Neuronal stem cell (in vitro differentiated cells): ENCODE measurements at regions not wholly inside any gene's neighbourhood (a gene's known extent, or its start where the extent isn't known, plus 50 kb on each side); places are given as distances from the start of the nearest gene placed in this dataset.

Experiments
- DNase-seq: peaks from one replicate; pipeline ENCODE4 v3.0.0-alpha.2; 2013; ENCODE audit warnings: low spot score
- H2AFZ ChIP-seq: one replicate; pipeline ENCODE4 v1.6.1; 2013; ENCODE audit warnings: mild to moderate bottlenecking, low read length, inconsistent platforms
- H2AK5ac ChIP-seq: 2 replicates; pipeline ENCODE4 v1.6.1; 2013; ENCODE audit warnings: low read depth, mild to moderate bottlenecking, inconsistent platforms, low read length, moderate library complexity, mixed read lengths
- H2BK120ac ChIP-seq: 2 replicates; pipeline ENCODE4 v1.6.1; 2013; ENCODE audit warnings: low read depth, mild to moderate bottlenecking, inconsistent platforms, low read length, moderate library complexity, mixed read lengths
- H2BK12ac ChIP-seq: one replicate; pipeline ENCODE4 v1.6.1; 2013; ENCODE audit warnings: low read length, inconsistent platforms
- H2BK15ac ChIP-seq: 2 replicates; pipeline ENCODE4 v1.6.1; 2013; ENCODE audit warnings: mild to moderate bottlenecking, low read length, inconsistent platforms, mixed read lengths
- H2BK5ac ChIP-seq: one replicate; pipeline ENCODE4 v1.6.1; 2013; ENCODE audit warnings: inconsistent platforms, mild to moderate bottlenecking, low read length, moderate library complexity
- H3K14ac ChIP-seq: one replicate; pipeline ENCODE4 v1.6.1; 2013; ENCODE audit warnings: low read length, inconsistent platforms
- H3K18ac ChIP-seq: 2 replicates; pipeline ENCODE4 v1.6.1; 2013; ENCODE audit warnings: low read length, inconsistent platforms
- H3K23ac ChIP-seq: 2 replicates; pipeline ENCODE4 v1.6.1; 2013; ENCODE audit warnings: low read depth, mild to moderate bottlenecking, mixed read lengths, low read length, inconsistent platforms; ENCODE audit not compliant: poor library complexity
- H3K27ac ChIP-seq: replicated peaks from 3 replicates; pipeline ENCODE4 v1.5.1; 2013; ENCODE audit warnings: low read length, inconsistent platforms
- H3K27me3 ChIP-seq, 3 experiments: 2 replicates each; pipeline ENCODE4 v1.6.1; 2013; ENCODE audit warnings: low read length in 3 of 3, mild to moderate bottlenecking in 2 of 3, inconsistent platforms in 1 of 3, low read depth in 1 of 3, mixed read lengths in 1 of 3, moderate library complexity in 1 of 3; ENCODE audit not compliant: control insufficient read depth in 3 of 3, insufficient read depth in 3 of 3
- H3K36me3 ChIP-seq, 2 donors: replicated peaks in 1 of 2; 2 replicates each; pipeline ENCODE4 v1.6.1; 2013; ENCODE audit warnings: low read length in 2 of 2; ENCODE audit not compliant: control insufficient read depth in 2 of 2, insufficient read depth in 2 of 2
- H3K4ac ChIP-seq: 2 replicates; pipeline ENCODE4 v1.6.1; 2013; ENCODE audit warnings: inconsistent platforms, mild to moderate bottlenecking, low read length, moderate library complexity
- H3K4me1 ChIP-seq, 2 donors: 1 replicate in 1 of 2; 2 replicates in 1 of 2; pipeline ENCODE4 v1.6.1; 2013; ENCODE audit warnings: low read length in 2 of 2, low read depth in 1 of 2; ENCODE audit not compliant: control insufficient read depth in 2 of 2, insufficient read depth in 1 of 2
- H3K4me2 ChIP-seq: one replicate; pipeline ENCODE4 v1.6.1; 2013; ENCODE audit warnings: mild to moderate bottlenecking, low read length, inconsistent platforms; ENCODE audit not compliant: insufficient read depth, poor library complexity, severe bottlenecking
- H3K4me3 ChIP-seq, 2 donors: 2 replicates each; pipeline ENCODE4 v1.5.1; 2013; ENCODE audit warnings: low read length in 2 of 2, mild to moderate bottlenecking in 2 of 2, inconsistent platforms in 1 of 2, moderate library complexity in 1 of 2
- H3K79me1 ChIP-seq: one replicate; pipeline ENCODE4 v1.6.1; 2013; ENCODE audit warnings: low read depth, mild to moderate bottlenecking, inconsistent platforms, low read length, moderate library complexity
- H3K9ac ChIP-seq: one replicate; pipeline ENCODE4 v1.6.1; 2013; ENCODE audit warnings: mild to moderate bottlenecking, low read depth, low read length, inconsistent platforms; ENCODE audit not compliant: poor library complexity
- H3K9me3 ChIP-seq, 2 donors: replicated peaks in 1 of 2; 2 replicates each; pipeline versions ENCODE3 to v1.6.1; 2013; ENCODE audit warnings: low read length in 2 of 2, mild to moderate bottlenecking in 2 of 2, inconsistent platforms in 1 of 2, low read depth in 1 of 2, mixed read lengths in 1 of 2, moderate library complexity in 1 of 2; ENCODE audit not compliant: control insufficient read depth in 2 of 2, insufficient read depth in 1 of 2
- H4K8ac ChIP-seq: one replicate; pipeline ENCODE4 v1.6.1; 2013; ENCODE audit warnings: low read depth, mild to moderate bottlenecking, inconsistent platforms, low read length, moderate library complexity
- H4K91ac ChIP-seq: one replicate; pipeline ENCODE4 v1.6.1; 2013; ENCODE audit warnings: low read length, low read depth, mild to moderate bottlenecking, inconsistent platforms; ENCODE audit not compliant: poor library complexity
- WGBS, 2 donors: extraction: QIAGEN DNeasy Blood & Tissue Kit; methylation state at CpG; one replicate each; pipeline ENCODE4 v1.1.7; 2013; ENCODE audit warnings: missing lambda C conversion rate in 2 of 2, mixed read lengths in 1 of 2; ENCODE audit not compliant: insufficient read length in 2 of 2, insufficient replicate concordance in 1 of 2; ENCODE audit errors: extremely low coverage in 2 of 2; 5-methylcytosine and 5-hydroxymethylcytosine counted together

- Histone ChIP-seq H3K23ac (no peak overlapping the region), H3K9ac (no peak overlapping the region), H2AFZ (no peak overlapping the region), H4K8ac (no peak overlapping the region), H2AK5ac (no peak overlapping the region), H3K4ac (no peak overlapping the region), H3K4me1 (peaks cover 5 to 19% of the 10 kb centered on the region in 2 donors), H3K27ac (no peak overlapping the region), H3K18ac (no peak overlapping the region), H2BK15ac (no peak overlapping the region), H3K79me1 (no peaks in the 10 kb centered on the region), H2BK5ac (no peak overlapping the region), H3K4me3 (no peak overlapping the region), H2BK120ac (no peak overlapping the region), H3K4me2 (no peak overlapping the region), H3K9me3 (peaks cover 0 to 7% of the 10 kb centered on the region in 2 donors), H4K91ac (no peak overlapping the region), H3K36me3 (no peaks in the 10 kb centered on the region), H2BK12ac (no peak overlapping the region), H3K14ac (no peak overlapping the region), H3K27me3 (no peaks in the 10 kb centered on the region)
- no CpG with 5 or more reads among the region's 4 CpGs for WGBS, 2 donors
- no peak for DNase-seq
These were observed 208.3 kb upstream of the VLDLR start for GRCh38 chr9:2413160-2413805.

GRCh38 chr9:2414465-2414864 lies 207.1 kb upstream of the VLDLR start:
- no peak overlapping the region for H2BK120ac ChIP-seq
- no peaks in the 10 kb centered on the region for H3K27me3 ChIP-seq
- no peak for DNase-seq
- H3K4me2 ChIP-seq, result no peak overlapping the region
- H2AFZ ChIP-seq, result no peak overlapping the region
- no peak overlapping the region for H3K18ac ChIP-seq
- H3K4ac ChIP-seq, result no peak overlapping the region
- no peak overlapping the region for H3K27ac ChIP-seq
- H3K9me3 ChIP-seq, result peaks cover 0 to 4% of the 10 kb centered on the region in 2 donors
- no peaks in the 10 kb centered on the region for H3K36me3 ChIP-seq
- no peak overlapping the region for H3K14ac ChIP-seq
- no peak overlapping the region for H2BK5ac ChIP-seq
- peaks cover 11 to 30% of the 10 kb centered on the region in 2 donors for H3K4me1 ChIP-seq
- H2AK5ac ChIP-seq, result no peak overlapping the region
- no peak overlapping the region for H3K4me3 ChIP-seq
- H3K79me1 ChIP-seq, result no peaks in the 10 kb centered on the region
- no peak overlapping the region for H4K8ac ChIP-seq
- no peak overlapping the region for H4K91ac ChIP-seq
- H2BK12ac ChIP-seq, result no peak overlapping the region
- no peak overlapping the region for H3K9ac ChIP-seq
- no peak overlapping the region for H2BK15ac ChIP-seq
- WGBS, 2 donors, result no CpG with 5 or more reads among the region's 2 CpGs
- no peak overlapping the region for H3K23ac ChIP-seq

GRCh38 chr9:2415326-2415725 lies 206.3 kb upstream of the VLDLR start:
- Histone ChIP-seq H3K4me3 (no peak overlapping the region), H2BK120ac (no peak overlapping the region), H2BK15ac (no peak overlapping the region), H4K8ac (no peak overlapping the region), H2AK5ac (no peak overlapping the region), H3K14ac (no peak overlapping the region), H3K27ac (no peak overlapping the region), H2AFZ (no peak overlapping the region), H2BK5ac (no peak overlapping the region), H3K9me3 (peaks cover 0 to 4% of the 10 kb centered on the region in 2 donors), H3K4me2 (no peak overlapping the region), H4K91ac (no peak overlapping the region), H3K4ac (no peak overlapping the region), H3K79me1 (no peaks in the 10 kb centered on the region), H3K23ac (no peak overlapping the region), H3K18ac (no peak overlapping the region), H3K27me3 (no peaks in the 10 kb centered on the region), H3K36me3 (no peaks in the 10 kb centered on the region), H3K4me1 (peaks cover 13 to 32% of the 10 kb centered on the region in 2 donors), H3K9ac (no peak overlapping the region), H2BK12ac (no peak overlapping the region)
- WGBS, 2 donors, result no CpG with 5 or more reads among the region's 6 CpGs
- DNase-seq, result no peak

GRCh38 chr9:2417730-2418129 lies 203.9 kb upstream of the VLDLR start:
- DNase-seq, result no peak
- no peak overlapping the region for H2BK120ac ChIP-seq
- H3K4me3 ChIP-seq, result no peak overlapping the region
- H3K27me3 ChIP-seq, result no peaks in the 10 kb centered on the region
- no peaks in the 10 kb centered on the region for H3K79me1 ChIP-seq
- peaks cover 0 to 4% of the 10 kb centered on the region in 2 donors for H3K9me3 ChIP-seq
- H3K36me3 ChIP-seq, result no peaks in the 10 kb centered on the region
- no peak overlapping the region for H2AFZ ChIP-seq
- H2BK15ac ChIP-seq, result no peak overlapping the region
- no peak overlapping the region for H2BK12ac ChIP-seq
- H3K9ac ChIP-seq, result no peak overlapping the region
- H4K91ac ChIP-seq, result no peak overlapping the region
- no peak overlapping the region for H2AK5ac ChIP-seq
- no peak overlapping the region for H4K8ac ChIP-seq
- H3K4me2 ChIP-seq, result no peak overlapping the region
- H3K18ac ChIP-seq, result no peak overlapping the region
- H3K23ac ChIP-seq, result no peak overlapping the region
- no peak overlapping the region for H3K4ac ChIP-seq
- no CpG with 5 or more reads among the region's 4 CpGs for WGBS, 2 donors
- H2BK5ac ChIP-seq, result no peak overlapping the region
- H3K27ac ChIP-seq, result no peak overlapping the region
- no peak overlapping the region for H3K14ac ChIP-seq
- peaks cover 10 to 21% of the 10 kb centered on the region in 2 donors for H3K4me1 ChIP-seq
